HUES64 (cell line): ENCODE measurements at regions not wholly inside any gene's neighbourhood (a gene's known extent, or its start where the extent isn't known, plus 50 kb on each side); places are given as distances from the start of the nearest gene placed in this dataset.
"Not testable (repeated sequence)": the region's sequence is repeated elsewhere in the genome, so short reads cannot be mapped to it uniquely, and the experiment has no call there.

Experiments used
- H3K27ac ChIP-seq: 2 replicates; pipeline ENCODE4 v1.7.0; 2013; ENCODE audit warnings: low read depth, low read length, inconsistent platforms
- H3K27me3 ChIP-seq: 2 replicates; pipeline ENCODE4 v1.6.1; 2013; ENCODE audit warnings: mild to moderate bottlenecking, low read length; ENCODE audit not compliant: insufficient read depth
- H3K36me3 ChIP-seq: 2 replicates; pipeline ENCODE4 v1.6.1; 2013; ENCODE audit warnings: mild to moderate bottlenecking, low read length; ENCODE audit not compliant: insufficient read depth
- H3K4me1 ChIP-seq: 2 replicates; pipeline ENCODE4 v1.6.1; 2013; ENCODE audit warnings: mild to moderate bottlenecking, low read length, moderate library complexity; ENCODE audit not compliant: insufficient read depth
- H3K4me3 ChIP-seq: 2 replicates; pipeline ENCODE4 v1.5.1; 2013; ENCODE audit warnings: mild to moderate bottlenecking, low read length, moderate library complexity
- H3K9ac ChIP-seq: 2 replicates; pipeline ENCODE4 v1.6.1; 2013; ENCODE audit warnings: mild to moderate bottlenecking, low read depth, low read length
- H3K9me3 ChIP-seq: 2 replicates; pipeline ENCODE4 v1.6.1; 2013; ENCODE audit warnings: low read depth, low read length; ENCODE audit not compliant: insufficient read depth
- WGBS: fragments of 150-250, 120-280 bp; methylation state at CpG from one replicate; pipeline ENCODE4 v1.1.7; 2013; ENCODE audit warnings: missing lambda C conversion rate; 5-methylcytosine and 5-hydroxymethylcytosine counted together

GRCh38 chrX:1076871-1077651, 135.4 kb downstream of the CRLF2 start:
- Histone ChIP-seq H3K4me3 (no peak overlapping the region), H3K27me3 (no peaks in the 10 kb centered on the region), H3K9ac (no peak overlapping the region), H3K4me1 (no peaks in the 10 kb centered on the region), H3K27ac (no peak overlapping the region), H3K36me3 (no peaks in the 10 kb centered on the region), H3K9me3 (peaks cover 5% of the 10 kb centered on the region)
- WGBS, result 75% methylated on average over 29 of the region's 29 CpGs

GRCh38 chrX:1075741-1076140, 136.7 kb downstream of the CRLF2 start:
- H3K9me3 ChIP-seq, result peaks cover 5% of the 10 kb centered on the region
- no peak overlapping the region for H3K27ac ChIP-seq
- no peak overlapping the region for H3K9ac ChIP-seq
- no peaks in the 10 kb centered on the region for H3K36me3 ChIP-seq
- H3K27me3 ChIP-seq, result no peaks in the 10 kb centered on the region
- no peak overlapping the region for H3K4me3 ChIP-seq
- WGBS, result 95% methylated on average over 7 of the region's 7 CpGs
- no peaks in the 10 kb centered on the region for H3K4me1 ChIP-seq

DNA sequence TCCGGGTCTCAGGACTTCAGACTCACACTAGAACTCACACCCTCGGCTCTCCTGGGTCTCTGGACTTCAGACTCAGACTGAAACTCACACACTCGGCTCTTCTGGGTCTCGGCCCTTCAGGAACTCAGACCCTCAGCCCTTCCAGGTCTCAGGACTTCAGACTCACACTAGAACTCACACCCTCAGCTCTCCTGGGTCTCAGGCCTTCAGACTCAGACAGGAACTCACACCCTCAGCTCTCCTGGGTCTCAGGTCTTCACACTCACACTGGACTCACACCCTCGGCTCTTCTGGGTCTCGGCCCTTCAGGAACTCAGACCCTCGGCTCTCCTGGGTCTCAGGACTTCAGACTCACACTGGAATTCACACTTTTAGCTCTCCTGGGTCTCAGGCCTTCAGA, 137.3 kb downstream of the CRLF2 start:
- Histone ChIP-seq H3K36me3 (no peaks in the 10 kb centered on the region), H3K9me3 (peaks cover 5% of the 10 kb centered on the region)
- 91% methylated on average over 7 of the region's 7 CpGs for WGBS

GRCh38 chrX:1074755-1075154, 137.7 kb downstream of the CRLF2 start:
- Histone ChIP-seq H3K9me3 (peaks cover 5% of the 10 kb centered on the region), H3K4me3 (no peak overlapping the region), H3K9ac (no peak overlapping the region), H3K4me1 (no peaks in the 10 kb centered on the region), H3K36me3 (no peaks in the 10 kb centered on the region), H3K27ac (no peak overlapping the region), H3K27me3 (no peaks in the 10 kb centered on the region)
- 95% methylated on average over 8 of the region's 8 CpGs for WGBS

More for the DNA sequence above, 137.3 kb downstream of the CRLF2 start:
- Histone ChIP-seq H3K4me1 (no peaks in the 10 kb centered on the region), H3K4me3 (no peak overlapping the region), H3K9ac (no peak overlapping the region), H3K27ac (no peak overlapping the region), H3K27me3 (no peaks in the 10 kb centered on the region)

DNA sequence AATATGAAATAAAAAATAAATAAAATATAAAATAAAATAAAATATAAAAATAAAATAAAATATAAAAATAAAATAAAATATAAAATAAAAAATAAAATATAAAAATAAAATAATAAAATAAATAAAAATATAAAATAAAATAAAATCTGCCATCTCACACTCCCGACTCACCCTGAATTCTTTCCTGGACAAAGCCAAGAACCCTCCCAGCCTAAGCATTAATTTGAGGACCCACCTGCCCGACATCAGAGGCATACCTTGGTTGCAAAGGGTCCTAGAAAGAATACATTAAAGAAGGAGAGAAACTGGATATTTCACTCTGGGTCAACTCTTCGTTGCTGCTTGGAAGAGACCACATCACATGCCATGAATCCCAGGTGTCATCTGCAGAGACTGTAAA, 138.3 kb downstream of the CRLF2 start:
- no peaks in the 10 kb centered on the region for H3K36me3 ChIP-seq
- no peak overlapping the region for H3K9ac ChIP-seq
- no peaks in the 10 kb centered on the region for H3K4me1 ChIP-seq
- WGBS, result 89% methylated on average over 3 of the region's 3 CpGs
- no peak overlapping the region for H3K4me3 ChIP-seq
- no peaks in the 10 kb centered on the region for H3K27me3 ChIP-seq
- H3K27ac ChIP-seq, result no peak overlapping the region
- peaks cover 5% of the 10 kb centered on the region for H3K9me3 ChIP-seq

DNA sequence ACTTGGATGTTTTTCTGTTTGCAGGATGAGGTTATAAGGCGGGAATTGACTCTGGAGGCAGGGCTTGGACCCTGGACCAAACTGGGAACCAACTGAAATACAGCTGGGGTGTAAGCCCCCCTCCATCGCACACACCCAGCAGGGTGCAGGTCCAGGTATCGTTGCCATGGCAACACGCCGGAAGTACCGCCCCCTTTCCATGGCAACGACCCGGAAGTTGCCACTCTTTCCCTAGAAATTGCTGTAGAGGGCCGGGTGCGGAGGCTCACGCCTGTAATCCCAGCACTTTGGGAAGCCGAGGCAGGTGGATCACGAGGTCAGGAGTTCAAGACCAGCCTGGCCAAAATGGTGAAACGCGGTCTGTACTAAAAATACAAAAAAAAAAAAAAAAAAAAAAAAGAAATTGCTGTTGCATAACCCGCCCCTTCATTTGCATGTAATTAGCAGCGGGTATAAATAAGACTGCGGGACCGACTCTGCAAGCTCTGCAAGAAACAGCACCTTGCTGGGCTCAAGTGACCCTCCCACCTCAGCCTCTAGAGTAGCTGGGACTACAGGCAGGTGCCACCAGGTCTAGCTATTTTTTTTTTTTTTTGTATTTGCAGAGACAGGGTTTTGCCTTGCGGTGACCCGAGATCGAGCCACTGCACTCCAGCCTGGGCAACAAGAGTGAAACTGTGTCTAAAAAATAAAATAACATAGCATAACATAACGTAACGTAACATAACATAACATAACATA, 139.6 kb downstream of the CRLF2 start:
- WGBS, result 90% methylated on average over 19 of the region's 24 CpGs
- no peak overlapping the region for H3K9ac ChIP-seq
- peaks cover 5% of the 10 kb centered on the region for H3K9me3 ChIP-seq
- H3K27me3 ChIP-seq, result no peaks in the 10 kb centered on the region
- no peaks in the 10 kb centered on the region for H3K4me1 ChIP-seq
- H3K36me3 ChIP-seq, result no peaks in the 10 kb centered on the region
- H3K27ac ChIP-seq, result no peak overlapping the region
- H3K4me3 ChIP-seq, result no peak overlapping the region

DNA sequence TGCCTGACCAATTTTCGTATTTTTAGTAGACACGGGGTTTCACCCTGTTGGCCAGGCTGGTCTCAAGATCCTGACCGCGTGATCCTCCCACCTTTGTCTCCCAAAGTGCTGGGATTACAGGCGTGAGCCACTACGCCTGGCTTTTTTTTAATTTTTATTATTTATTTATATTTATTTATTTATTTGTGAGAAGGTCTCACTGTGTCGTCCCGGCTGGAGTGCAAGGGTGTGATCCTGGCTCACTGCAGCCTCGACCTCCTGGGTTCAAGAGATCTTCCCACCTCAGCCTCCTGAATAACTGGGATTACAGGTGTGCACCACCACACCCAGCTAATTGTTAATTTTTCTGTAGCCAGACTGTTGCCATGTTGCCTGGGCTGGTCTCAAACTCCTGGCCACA, 141.1 kb downstream of the CRLF2 start:
- Histone ChIP-seq H3K4me3 (no peak overlapping the region), H3K9me3 (peaks cover 5% of the 10 kb centered on the region), H3K36me3 (no peaks in the 10 kb centered on the region), H3K9ac (no peak overlapping the region), H3K4me1 (no peaks in the 10 kb centered on the region), H3K27me3 (no peaks in the 10 kb centered on the region), H3K27ac (no peak overlapping the region)
- 94% methylated on average over 7 of the region's 9 CpGs for WGBS

GRCh38 chrX:1062351-1062750, 150.1 kb downstream of the CRLF2 start:
- no peaks in the 10 kb centered on the region for H3K4me1 ChIP-seq
- H3K36me3 ChIP-seq, result no peaks in the 10 kb centered on the region
- H3K9ac ChIP-seq, result no peak overlapping the region
- no peak overlapping the region for H3K27ac ChIP-seq
- no peaks in the 10 kb centered on the region for H3K27me3 ChIP-seq
- WGBS, result 88% methylated on average over 7 of the region's 8 CpGs
- peaks cover 6% of the 10 kb centered on the region; the same call in 1 of the 2 replicates for H3K9me3 ChIP-seq
- no peak overlapping the region for H3K4me3 ChIP-seq

GRCh38 chrX:1060562-1060960, 151.9 kb downstream of the CRLF2 start:
- no peak overlapping the region for H3K4me3 ChIP-seq
- H3K4me1 ChIP-seq, result no peaks in the 10 kb centered on the region
- H3K9ac ChIP-seq, result no peak overlapping the region
- 89% methylated on average over 7 of the region's 7 CpGs for WGBS
- peaks cover 6% of the 10 kb centered on the region; the same call in 1 of the 2 replicates for H3K9me3 ChIP-seq
- no peaks in the 10 kb centered on the region for H3K36me3 ChIP-seq
- no peak overlapping the region for H3K27ac ChIP-seq
- no peaks in the 10 kb centered on the region for H3K27me3 ChIP-seq

GRCh38 chrX:1059576-1060561, 152.6 kb downstream of the CRLF2 start:
- H3K4me1 ChIP-seq, result no peaks in the 10 kb centered on the region
- 91% methylated on average over 34 of the region's 34 CpGs for WGBS
- H3K4me3 ChIP-seq, result no peak overlapping the region
- no peaks in the 10 kb centered on the region for H3K36me3 ChIP-seq
- H3K27ac ChIP-seq, result no peak overlapping the region
- H3K9me3 ChIP-seq, result peaks cover 6% of the 10 kb centered on the region; the same call in 1 of the 2 replicates
- no peak overlapping the region for H3K9ac ChIP-seq
- no peaks in the 10 kb centered on the region for H3K27me3 ChIP-seq

- WGBS, result 44% methylated on average over 2 of the region's 2 CpGs
- not testable (repeated sequence) for H3K36me3 ChIP-seq, H3K9ac ChIP-seq, H3K4me3 ChIP-seq, H3K27ac ChIP-seq, H3K4me1 ChIP-seq, H3K27me3 ChIP-seq
- peaks cover 22% of the 10 kb centered on the region for H3K9me3 ChIP-seq
Measured at GRCh38 chrX:1053600-1053999, 158.8 kb downstream of the CRLF2 start.
